ENCODE measurements at regions not wholly inside any gene's neighbourhood (a gene's known extent, or its start where the extent isn't known, plus 50 kb on each side); places are given as distances from the start of the nearest gene placed in this dataset.

- 2% methylated on average over 5 of the region's 5 CpGs for WGBS (ENCODE audit: low lambda C conversion rate)
- H2AFZ ChIP-seq (ENCODE audit: low read length), result no peak overlapping the region
- H4K20me1 ChIP-seq (ENCODE audit: insufficient read depth, low read length), result no peaks in the 10 kb centered on the region
- H3K4me1 ChIP-seq (ENCODE audit: insufficient read depth, low read length), result no peaks in the 10 kb centered on the region
- intact Hi-C loops (cut with micrococcal nuclease; ENCODE audit: unreplicated experiment) (no loop called here), in situ Hi-C loops (cut with HindIII; ENCODE audit: extremely low pct_ligation_motif_present, low pct_unique_long_range_greater_than_20kb) (no loop called here)
- no peak for TF ChIP-seq ZNF713 (CRISPR knock-in tag; IDR thresholded peaks at IDR 0.05)
- no peak for TF ChIP-seq ZNF230 (CRISPR knock-in tag; IDR thresholded peaks at IDR 0.05)
- TF ChIP-seq ZMYM2 (CRISPR knock-in tag; IDR thresholded peaks at IDR 0.05), result no peak
- TF ChIP-seq CERS6 (CRISPR knock-in tag; IDR thresholded peaks at IDR 0.05), result no peak
- no peak for TF ChIP-seq ZNF253 (CRISPR knock-in tag; IDR thresholded peaks at IDR 0.05; ENCODE audit: borderline replicate concordance)
- TF ChIP-seq ZFP36 (IDR thresholded peaks at IDR 0.05; ENCODE audit: borderline replicate concordance, low read depth, low read length, partially characterized antibody), result no peak
- H3K27ac ChIP-seq (ENCODE audit: extremely low read length, insufficient read depth, low read length), result no peak overlapping the region
- H3K4me2 ChIP-seq (ENCODE audit: low read depth, low read length), result no peak overlapping the region
- H3K36me3 ChIP-seq (replicated peaks in 1 of 2; ENCODE audit: control insufficient read depth in 1 of 2, insufficient read depth in 2 of 2, low read length in 2 of 2), result no peaks in the 10 kb centered on the region
- H3K9ac ChIP-seq (ENCODE audit: insufficient read depth, low read depth, low read length), result no peak overlapping the region
- no peak for DNase-seq (ENCODE audit: low spot score)
- ChIA-PET CTCF (ENCODE audit: low intra/inter-chr PET ratio, low total read pairs) (no interaction called here), POLR2A (no interaction called here)
- ATAC-seq, result no peak
- FAIRE-seq, result no peak
- no peaks in the 10 kb centered on the region for H3K27me3 ChIP-seq (ENCODE audit: control insufficient read depth in 1 of 2, insufficient read depth in 2 of 2, low read length in 2 of 2)
- H3K4me3 ChIP-seq (replicated peaks in 1 of 3; ENCODE audit: insufficient read depth in 1 of 3, low read depth in 2 of 3, low read length in 3 of 3), result no peak overlapping the region
- no TSS peak for BruUV-seq (replicated peaks)
- H3K9me3 ChIP-seq (ENCODE audit: low read length), result no peaks in the 10 kb centered on the region
- H3K79me2 ChIP-seq (ENCODE audit: insufficient read depth, low read length), result no peaks in the 10 kb centered on the region
These were observed 77.5 kb upstream of the KCNK2 start for GRCh38 chr1:215005078-215005477.

GRCh38 chr1:215005656-215006345 is 76.7 kb upstream of the KCNK2 start:
- no peak overlapping the region for H3K9ac ChIP-seq (ENCODE audit: insufficient read depth, low read depth, low read length)
- BruUV-seq (replicated peaks), result no TSS peak
- no peaks in the 10 kb centered on the region for H3K9me3 ChIP-seq (ENCODE audit: low read length)
- ATAC-seq (no peak), DNase-seq (ENCODE audit: low spot score) (no peak), FAIRE-seq (no peak)
- H3K36me3 ChIP-seq (replicated peaks in 1 of 2; ENCODE audit: control insufficient read depth in 1 of 2, insufficient read depth in 2 of 2, low read length in 2 of 2), result no peaks in the 10 kb centered on the region
- in situ Hi-C loops (cut with HindIII; ENCODE audit: extremely low pct_ligation_motif_present, low pct_unique_long_range_greater_than_20kb) (no loop called here), intact Hi-C loops (cut with micrococcal nuclease; ENCODE audit: unreplicated experiment) (no loop called here)
- no peaks in the 10 kb centered on the region for H3K4me1 ChIP-seq (ENCODE audit: insufficient read depth, low read length)
- ChIA-PET POLR2A (no interaction called here), CTCF (ENCODE audit: low intra/inter-chr PET ratio, low total read pairs) (no interaction called here)
- no peak overlapping the region for H3K4me2 ChIP-seq (ENCODE audit: low read depth, low read length)
- H4K20me1 ChIP-seq (ENCODE audit: insufficient read depth, low read length), result no peaks in the 10 kb centered on the region
- H2AFZ ChIP-seq (ENCODE audit: low read length), result no peak overlapping the region
- no peak overlapping the region for H3K27ac ChIP-seq (ENCODE audit: extremely low read length, insufficient read depth, low read length)
- H3K27me3 ChIP-seq (ENCODE audit: control insufficient read depth in 1 of 2, insufficient read depth in 2 of 2, low read length in 2 of 2), result no peaks in the 10 kb centered on the region
- 15% methylated on average over 9 of the region's 9 CpGs for WGBS (ENCODE audit: low lambda C conversion rate)
- no peak overlapping the region for H3K4me3 ChIP-seq (replicated peaks in 1 of 3; ENCODE audit: insufficient read depth in 1 of 3, low read depth in 2 of 3, low read length in 3 of 3)
- H3K79me2 ChIP-seq (ENCODE audit: insufficient read depth, low read length), result no peaks in the 10 kb centered on the region
- TF ChIP-seq ZBTB49 (CRISPR knock-in tag; IDR thresholded peaks at IDR 0.05; ENCODE audit: borderline replicate concordance), result no peak
- TF ChIP-seq NFIC (IDR thresholded peaks at IDR 0.05; ENCODE audit: low read length), result no peak
- no peak for TF ChIP-seq ZNF800 (CRISPR knock-in tag; IDR thresholded peaks at IDR 0.05)
- TF ChIP-seq ESRRA (CRISPR knock-in tag; IDR thresholded peaks at IDR 0.05; ENCODE audit: low read depth), result no peak
- TF ChIP-seq KLF15 (CRISPR knock-in tag; IDR thresholded peaks at IDR 0.05; ENCODE audit: borderline replicate concordance), result no peak
- no peak for TF ChIP-seq ZNF333 (CRISPR knock-in tag; IDR thresholded peaks at IDR 0.05; ENCODE audit: borderline replicate concordance)
- TF ChIP-seq ZC3H4 (CRISPR knock-in tag; IDR thresholded peaks at IDR 0.05; ENCODE audit: borderline replicate concordance), result no peak
- TF ChIP-seq CHD4 (IDR thresholded peaks at IDR 0.05; ENCODE audit: borderline replicate concordance, low read length), result no peak

Measured in HepG2 (cell line).